Upper lobe of left lung (tissue), 4 donors: ENCODE measurements at regions not wholly inside any gene's neighbourhood (a gene's known extent, or its start where the extent isn't known, plus 50 kb on each side); places are given as distances from the start of the nearest gene placed in this dataset.

Experiments used
- EP300 ChIP-seq, 4 donors: sonication (generic); formaldehyde crosslinking; IDR thresholded peaks; one replicate each; pipeline ENCODE4 v1.5.1; 2017; ENCODE audit warnings: antibody characterized with exemption in 4 of 4, control low read depth in 2 of 4
- POLR2A ChIP-seq, 4 donors: fragments of 450-650 bp; IDR thresholded peaks; one replicate each; pipeline ENCODE4 v1.5.1; 2016 to 2017; ENCODE audit warnings: antibody characterized with exemption in 4 of 4, mild to moderate bottlenecking in 2 of 4
- POLR2AphosphoS5 ChIP-seq, 2 donors: sonication (generic); formaldehyde crosslinking; IDR thresholded peaks; one replicate each; pipeline ENCODE4 v1.5.1; 2017; ENCODE audit warnings: antibody characterized with exemption in 2 of 2
- TF ChIP-seq, protein P1 (sequence below), 6 experiments: fragments of 450-650 bp in 4 of 6; fragments of 200-600 bp in 2 of 6; sonication (generic) in 2 of 6; IDR thresholded peaks; one replicate each; pipeline ENCODE4 v1.5.1; 2016 to 2019; ENCODE audit warnings: antibody characterized with exemption in 6 of 6

- TF ChIP-seq, protein P1, sequence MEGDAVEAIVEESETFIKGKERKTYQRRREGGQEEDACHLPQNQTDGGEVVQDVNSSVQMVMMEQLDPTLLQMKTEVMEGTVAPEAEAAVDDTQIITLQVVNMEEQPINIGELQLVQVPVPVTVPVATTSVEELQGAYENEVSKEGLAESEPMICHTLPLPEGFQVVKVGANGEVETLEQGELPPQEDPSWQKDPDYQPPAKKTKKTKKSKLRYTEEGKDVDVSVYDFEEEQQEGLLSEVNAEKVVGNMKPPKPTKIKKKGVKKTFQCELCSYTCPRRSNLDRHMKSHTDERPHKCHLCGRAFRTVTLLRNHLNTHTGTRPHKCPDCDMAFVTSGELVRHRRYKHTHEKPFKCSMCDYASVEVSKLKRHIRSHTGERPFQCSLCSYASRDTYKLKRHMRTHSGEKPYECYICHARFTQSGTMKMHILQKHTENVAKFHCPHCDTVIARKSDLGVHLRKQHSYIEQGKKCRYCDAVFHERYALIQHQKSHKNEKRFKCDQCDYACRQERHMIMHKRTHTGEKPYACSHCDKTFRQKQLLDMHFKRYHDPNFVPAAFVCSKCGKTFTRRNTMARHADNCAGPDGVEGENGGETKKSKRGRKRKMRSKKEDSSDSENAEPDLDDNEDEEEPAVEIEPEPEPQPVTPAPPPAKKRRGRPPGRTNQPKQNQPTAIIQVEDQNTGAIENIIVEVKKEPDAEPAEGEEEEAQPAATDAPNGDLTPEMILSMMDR (IDR thresholded peaks at IDR 0.05): no peak
- TF ChIP-seq POLR2A (IDR thresholded peaks at IDR 0.05) (no peak), EP300 (IDR thresholded peaks at IDR 0.05) (no peak), POLR2AphosphoS5 (IDR thresholded peaks at IDR 0.05) (no peak)
Observed at GRCh38 chr2:221931251-221931991, 359.3 kb upstream of the EPHA4 start.
